GM19239 (cell line): ENCODE measurements at regions not wholly inside any gene's neighbourhood (a gene's known extent, or its start where the extent isn't known, plus 50 kb on each side); places are given as distances from the start of the nearest gene placed in this dataset.

Experiments used
- DNase-seq: peaks from one replicate; pipeline ENCODE4 v3.0.0; 2011; ENCODE audit warnings: low spot score; ENCODE audit not compliant: insufficient read length
- FAIRE-seq: peaks from 2 replicates; lab custom pipeline; 2011; peaks lifted over from hg19 to GRCh38; lab: Jason Lieb, UNC

GRCh38 chr10:124232686-124233545, 139.5 kb upstream of the CHST15 start:
- DNase-seq (no peak), FAIRE-seq (no peak)

GRCh38 chr10:124231168-124232155, 138.1 kb upstream of the CHST15 start:
- DNase-seq (no peak), FAIRE-seq (no peak)

- DNase-seq (no peak), FAIRE-seq (peak; percentile 82)
Observed at GRCh38 chr10:124230635-124231167, 137.3 kb upstream of the CHST15 start.

- FAIRE-seq (no peak), DNase-seq (no peak)
Observed at GRCh38 chr10:124229989-124230634, 136.7 kb upstream of the CHST15 start.

- FAIRE-seq (no peak), DNase-seq (no peak)
Observed at GRCh38 chr10:124229201-124229988, 136.0 kb upstream of the CHST15 start.

- DNase-seq (no peak), FAIRE-seq (no peak)
Observed at GRCh38 chr10:124228471-124228870, 135.1 kb upstream of the CHST15 start.

- DNase-seq (no peak), FAIRE-seq (no peak)
Observed at GRCh38 chr10:124227988-124228387, 134.6 kb upstream of the CHST15 start.

GRCh38 chr10:124227055-124227975, 133.9 kb upstream of the CHST15 start:
- FAIRE-seq (no peak), DNase-seq (no peak)

GRCh38 chr10:124226271-124227054, 133.1 kb upstream of the CHST15 start:
- no peak for FAIRE-seq
- DNase-seq, result no peak

- FAIRE-seq, result no peak
- DNase-seq, result no peak
Observed at GRCh38 chr10:124225467-124226270, 132.3 kb upstream of the CHST15 start.

GRCh38 chr10:124225029-124225466, 131.7 kb upstream of the CHST15 start:
- FAIRE-seq (no peak), DNase-seq (no peak)

GRCh38 chr10:124224331-124225028, 131.1 kb upstream of the CHST15 start:
- FAIRE-seq, result no peak

GRCh38 chr10:124223711-124224085, 130.3 kb upstream of the CHST15 start:
- FAIRE-seq (no peak), DNase-seq (no peak)

More at GRCh38 chr10:124224331-124225028, 131.1 kb upstream of the CHST15 start:
- no peak for DNase-seq

GRCh38 chr10:124222988-124223710, 129.8 kb upstream of the CHST15 start:
- FAIRE-seq, result no peak

GRCh38 chr10:124222318-124222987, 129.1 kb upstream of the CHST15 start:
- DNase-seq, result no peak
- FAIRE-seq, result no peak

More at GRCh38 chr10:124222988-124223710, 129.8 kb upstream of the CHST15 start:
- DNase-seq, result no peak
